GM12874 (cell line): ENCODE measurements at regions not wholly inside any gene's neighbourhood (a gene's known extent, or its start where the extent isn't known, plus 50 kb on each side); places are given as distances from the start of the nearest gene placed in this dataset.

Experiments
- TF ChIP-seq, protein P1 (sequence below): IDR thresholded peaks from 2 replicates; pipeline ENCODE4 v1.5.1; 2011; ENCODE audit warnings: low read depth, mild to moderate bottlenecking, control low read depth, low read length, moderate library complexity; ENCODE audit not compliant: insufficient read depth

DNA sequence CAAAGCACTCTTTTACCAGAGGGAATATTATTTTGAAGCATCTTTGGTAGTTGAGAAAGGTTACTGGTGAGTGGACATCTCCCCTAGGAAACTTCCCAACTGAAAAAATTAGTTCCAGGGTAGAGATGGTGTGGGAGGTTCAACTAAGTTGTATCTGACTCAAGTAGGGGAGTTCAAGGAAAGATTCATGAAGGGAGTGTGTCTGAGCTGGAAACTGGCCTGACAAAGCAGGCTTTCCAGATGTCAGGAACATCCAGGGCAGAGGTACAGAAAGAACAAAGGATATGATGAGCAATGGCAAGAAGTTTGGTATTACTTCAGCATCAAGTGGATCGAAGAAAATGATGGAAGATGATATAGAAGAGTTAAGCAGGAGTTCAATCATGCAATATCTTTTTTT lies 458.0 kb upstream of the RIOK2 start:
- TF ChIP-seq, protein P1, sequence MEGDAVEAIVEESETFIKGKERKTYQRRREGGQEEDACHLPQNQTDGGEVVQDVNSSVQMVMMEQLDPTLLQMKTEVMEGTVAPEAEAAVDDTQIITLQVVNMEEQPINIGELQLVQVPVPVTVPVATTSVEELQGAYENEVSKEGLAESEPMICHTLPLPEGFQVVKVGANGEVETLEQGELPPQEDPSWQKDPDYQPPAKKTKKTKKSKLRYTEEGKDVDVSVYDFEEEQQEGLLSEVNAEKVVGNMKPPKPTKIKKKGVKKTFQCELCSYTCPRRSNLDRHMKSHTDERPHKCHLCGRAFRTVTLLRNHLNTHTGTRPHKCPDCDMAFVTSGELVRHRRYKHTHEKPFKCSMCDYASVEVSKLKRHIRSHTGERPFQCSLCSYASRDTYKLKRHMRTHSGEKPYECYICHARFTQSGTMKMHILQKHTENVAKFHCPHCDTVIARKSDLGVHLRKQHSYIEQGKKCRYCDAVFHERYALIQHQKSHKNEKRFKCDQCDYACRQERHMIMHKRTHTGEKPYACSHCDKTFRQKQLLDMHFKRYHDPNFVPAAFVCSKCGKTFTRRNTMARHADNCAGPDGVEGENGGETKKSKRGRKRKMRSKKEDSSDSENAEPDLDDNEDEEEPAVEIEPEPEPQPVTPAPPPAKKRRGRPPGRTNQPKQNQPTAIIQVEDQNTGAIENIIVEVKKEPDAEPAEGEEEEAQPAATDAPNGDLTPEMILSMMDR: no peak

DNA sequence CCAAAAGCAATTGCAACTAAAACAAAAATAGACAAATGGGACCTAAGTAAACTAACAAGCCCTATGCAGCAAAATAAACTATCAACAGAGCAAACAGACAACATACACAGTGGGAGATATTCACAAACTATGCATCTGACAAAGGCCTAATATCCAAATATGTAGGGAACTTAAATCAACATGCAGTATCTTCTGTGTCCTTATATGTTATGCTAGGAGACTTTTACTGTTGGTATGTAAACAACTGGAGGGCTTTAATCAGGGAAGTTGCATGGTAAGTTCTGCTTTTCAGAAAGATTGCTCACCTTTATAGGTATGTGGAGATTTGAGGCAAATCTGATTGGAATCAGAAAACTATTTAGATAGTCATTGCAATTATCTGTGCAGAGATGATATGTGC lies 461.2 kb upstream of the RIOK2 start:
- TF ChIP-seq, protein P1: no peak

DNA sequence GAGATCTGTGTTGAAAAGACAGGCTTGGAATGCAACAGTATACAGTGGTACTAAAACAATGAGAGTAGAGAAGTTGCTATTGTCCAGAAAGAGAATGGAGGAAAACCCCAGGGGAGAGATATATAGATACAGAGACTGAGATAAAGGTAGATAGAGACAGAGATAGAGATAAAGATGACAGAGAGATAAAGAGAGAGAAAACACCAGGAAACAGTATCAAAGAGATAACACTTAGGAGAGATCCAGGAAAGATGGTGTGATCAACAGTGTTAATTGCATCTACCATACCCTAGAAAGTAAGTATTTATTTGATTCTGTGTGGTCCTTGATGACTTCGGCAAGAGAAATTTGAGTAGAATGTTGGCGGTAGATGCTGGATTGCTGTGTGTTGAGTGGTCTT lies 461.8 kb upstream of the RIOK2 start:
- TF ChIP-seq, protein P1: no peak

DNA sequence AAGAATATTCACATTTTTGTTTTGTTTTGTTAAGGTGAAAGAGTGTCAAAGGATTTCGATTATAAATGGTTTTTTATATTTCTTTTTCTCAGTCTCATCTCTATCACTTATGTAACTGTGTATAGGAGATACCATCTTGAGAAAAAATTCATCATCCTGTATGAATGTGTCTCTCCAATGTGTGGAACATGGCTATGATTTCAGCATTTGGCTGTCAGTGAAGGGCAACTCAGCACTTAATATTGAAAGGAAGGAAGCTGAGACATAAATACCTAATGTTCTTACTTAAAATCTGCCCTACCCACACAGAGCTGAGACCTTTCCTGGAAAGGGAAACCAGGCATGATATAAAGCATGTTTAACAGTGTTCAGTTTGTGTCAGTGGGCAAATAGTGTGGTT lies 474.2 kb upstream of the RIOK2 start:
- TF ChIP-seq, protein P1: no peak

DNA sequence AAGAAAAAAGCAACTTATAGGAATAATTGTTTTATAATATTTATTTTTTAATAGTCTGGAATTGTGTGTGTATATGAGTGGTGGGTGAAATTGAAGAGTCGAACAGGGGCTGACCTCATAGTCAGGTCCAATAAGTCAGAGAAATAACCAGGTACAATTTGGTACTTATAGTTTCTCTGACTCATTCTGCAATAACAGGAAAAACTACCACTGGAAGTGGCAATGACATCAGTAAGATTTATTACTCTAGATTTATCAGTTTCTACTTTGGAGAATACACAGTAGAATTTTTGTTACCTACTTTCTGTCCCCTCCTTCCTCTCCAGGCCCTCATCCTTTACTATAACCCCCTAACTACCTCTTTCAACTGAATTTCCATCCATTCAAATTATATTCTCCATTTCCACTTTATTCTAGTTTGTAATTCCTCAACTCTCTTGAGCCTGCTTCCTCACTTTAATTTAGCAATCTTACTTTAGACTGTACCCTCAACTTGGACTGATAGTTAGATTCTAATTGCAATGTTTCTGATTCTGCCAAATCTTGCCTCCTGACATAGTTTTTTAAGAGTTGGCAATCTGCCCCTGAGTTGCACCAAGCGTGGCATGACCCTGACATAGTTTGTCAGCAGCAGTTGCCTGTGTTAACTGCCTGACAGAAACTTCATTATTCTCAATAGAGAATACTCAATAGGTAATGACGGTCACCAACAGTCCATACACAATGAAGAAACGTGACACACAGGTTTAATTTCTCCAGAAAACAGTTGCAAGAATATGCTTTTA lies 475.3 kb upstream of the RIOK2 start:
- TF ChIP-seq, protein P1: no peak

DNA sequence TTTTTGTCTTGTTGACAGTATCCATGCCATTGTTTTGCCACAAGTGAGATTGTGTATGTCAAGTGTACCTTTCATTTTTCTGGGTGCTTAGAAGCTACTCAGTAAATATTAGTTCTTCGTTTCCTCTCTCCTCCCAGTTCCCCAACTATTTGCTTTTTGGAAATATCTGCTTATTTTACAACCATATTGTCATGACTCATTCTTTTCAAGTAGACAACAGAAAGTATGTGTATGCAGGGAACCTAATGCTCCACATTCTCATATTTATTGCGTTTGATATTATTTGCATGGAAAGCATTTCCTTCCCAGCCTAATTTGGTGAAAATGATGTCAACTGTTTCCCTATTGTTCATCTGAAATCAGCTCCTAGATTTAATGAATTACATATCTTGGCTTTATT lies 483.7 kb upstream of the RIOK2 start:
- TF ChIP-seq, protein P1: no peak

DNA sequence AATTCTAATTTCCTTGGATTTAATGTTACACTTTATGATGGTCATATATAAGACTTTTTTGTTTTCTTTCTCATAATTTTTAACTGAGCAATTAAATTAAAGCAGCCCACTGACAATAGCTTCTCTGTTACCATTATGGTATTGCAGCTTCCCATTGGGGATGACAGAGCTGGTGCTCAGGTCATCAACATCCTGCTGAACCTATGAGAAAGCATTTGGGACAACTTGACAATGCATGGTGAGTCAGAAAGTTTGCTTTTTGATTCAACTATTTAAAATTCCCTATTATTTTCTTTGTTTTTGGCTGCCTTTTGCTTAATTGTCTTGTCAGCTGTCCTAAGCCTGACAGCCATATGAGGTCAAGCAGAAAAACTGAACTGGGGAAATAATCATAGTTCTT lies 487.4 kb upstream of the RIOK2 start:
- TF ChIP-seq, protein P1: no peak
